ENCODE measurements at regions not wholly inside any gene's neighbourhood (a gene's known extent, or its start where the extent isn't known, plus 50 kb on each side); places are given as distances from the start of the nearest gene placed in this dataset.

DNA sequence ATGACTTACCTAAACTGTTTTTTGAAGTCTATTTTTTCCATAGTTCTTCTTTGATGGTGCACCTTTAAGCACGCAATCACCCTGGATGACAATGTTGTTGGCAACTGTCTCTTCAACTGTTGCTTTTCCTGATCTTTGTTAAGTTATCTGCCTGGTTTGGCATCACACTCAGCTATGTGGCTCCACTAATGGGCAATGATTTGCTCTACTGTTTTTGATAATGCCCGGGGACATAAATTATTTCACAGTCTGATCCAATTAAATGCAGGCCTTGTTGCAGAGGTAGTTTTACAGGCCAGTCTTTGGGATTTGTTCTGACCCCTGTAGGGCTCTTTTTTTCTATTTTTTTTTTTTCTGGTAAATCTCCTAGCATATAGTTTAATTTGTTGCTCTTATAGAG, 436.3 kb downstream of the ZNF385D start:
- peaks cover 0 to 4% (median 0%) of the 10 kb centered on the region in 7 donors for H3K9me3 Mint-ChIP-seq
- no peak for DNase-seq

DNA sequence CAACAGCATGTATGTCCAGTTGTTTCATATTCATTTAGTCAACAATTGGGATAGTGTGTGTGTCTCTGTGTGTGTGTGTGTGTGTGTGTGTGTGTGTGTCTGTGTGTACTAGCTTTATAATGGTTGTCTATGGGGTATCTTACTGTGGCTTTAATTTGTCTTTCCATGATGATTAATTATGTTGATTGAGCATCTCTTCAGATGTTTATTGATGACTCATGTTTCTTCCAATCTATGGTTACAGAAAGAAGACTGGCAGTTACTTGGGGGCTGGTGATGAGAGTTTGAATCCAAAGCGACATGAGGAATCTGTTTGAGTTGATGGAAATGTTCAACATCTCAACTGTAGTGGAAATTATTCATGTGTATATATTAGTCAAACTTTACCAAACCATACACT, 440.1 kb downstream of the ZNF385D start:
- Mint-ChIP-seq H3K36me3 (no peaks in the 10 kb centered on the region), H3K27ac (peak overlapping the region in 1 of 7 donors; percentile 27), H3K9me3 (peaks cover 0 to 10% (median 5%) of the 10 kb centered on the region in 7 donors), H3K4me3 (no peak overlapping the region), H3K4me1 (no peaks in the 10 kb centered on the region), H3K27me3 (ENCODE audit: low read depth in 3 of 3) (peaks cover 0 to 6% (median 0%) of the 10 kb centered on the region in 3 donors)
- Histone ChIP-seq H3K4me2 (replicated peaks; ENCODE audit: extremely low read depth, low read length, poor library complexity, severe bottlenecking) (no peak overlapping the region), H4K20me1 (ENCODE audit: insufficient read depth, low read length) (no peaks in the 10 kb centered on the region), H3K4me3 (replicated peaks in 1 of 3; ENCODE audit: low read depth in 2 of 3, low read length in 3 of 3) (no peak overlapping the region), H3K27ac (ENCODE audit: low read depth in 1 of 2, low read length in 2 of 2) (no peak overlapping the region), H2AFZ (ENCODE audit: insufficient read depth, low read depth, low read length, poor library complexity, severe bottlenecking) (no peak overlapping the region), H3K79me2 (ENCODE audit: insufficient read depth, low read length) (no peaks in the 10 kb centered on the region), H3K9ac (ENCODE audit: insufficient read depth, low read length, poor library complexity, severe bottlenecking) (no peak overlapping the region), H3K27me3 (ENCODE audit: control insufficient read depth in 2 of 2, insufficient read depth in 2 of 2, low read length in 2 of 2) (no peaks in the 10 kb centered on the region), H3K4me1 (ENCODE audit: control insufficient read depth in 1 of 2, insufficient read depth in 2 of 2, low read length in 2 of 2) (no peaks in the 10 kb centered on the region), H3K9me3 (replicated peaks in 1 of 2; ENCODE audit: control insufficient read depth in 1 of 2, insufficient read depth in 1 of 2, low read length in 2 of 2) (peaks cover 0 to 6% of the 10 kb centered on the region in 2 donors), H3K36me3 (replicated peaks in 1 of 2; ENCODE audit: control insufficient read depth in 1 of 2, insufficient read depth in 2 of 2, low read length in 2 of 2) (no peaks in the 10 kb centered on the region)
- TF ChIP-seq, protein P1, sequence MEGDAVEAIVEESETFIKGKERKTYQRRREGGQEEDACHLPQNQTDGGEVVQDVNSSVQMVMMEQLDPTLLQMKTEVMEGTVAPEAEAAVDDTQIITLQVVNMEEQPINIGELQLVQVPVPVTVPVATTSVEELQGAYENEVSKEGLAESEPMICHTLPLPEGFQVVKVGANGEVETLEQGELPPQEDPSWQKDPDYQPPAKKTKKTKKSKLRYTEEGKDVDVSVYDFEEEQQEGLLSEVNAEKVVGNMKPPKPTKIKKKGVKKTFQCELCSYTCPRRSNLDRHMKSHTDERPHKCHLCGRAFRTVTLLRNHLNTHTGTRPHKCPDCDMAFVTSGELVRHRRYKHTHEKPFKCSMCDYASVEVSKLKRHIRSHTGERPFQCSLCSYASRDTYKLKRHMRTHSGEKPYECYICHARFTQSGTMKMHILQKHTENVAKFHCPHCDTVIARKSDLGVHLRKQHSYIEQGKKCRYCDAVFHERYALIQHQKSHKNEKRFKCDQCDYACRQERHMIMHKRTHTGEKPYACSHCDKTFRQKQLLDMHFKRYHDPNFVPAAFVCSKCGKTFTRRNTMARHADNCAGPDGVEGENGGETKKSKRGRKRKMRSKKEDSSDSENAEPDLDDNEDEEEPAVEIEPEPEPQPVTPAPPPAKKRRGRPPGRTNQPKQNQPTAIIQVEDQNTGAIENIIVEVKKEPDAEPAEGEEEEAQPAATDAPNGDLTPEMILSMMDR (IDR thresholded peaks at IDR 0.05): no peak
- DNase-seq: no peak
- WGBS (ENCODE audit: insufficient coverage): no CpG with 5 or more reads among the region's 1 CpG
- intact Hi-C loops (cut with micrococcal nuclease): no loop called here

More for the DNA sequence above, 436.3 kb downstream of the ZNF385D start:
- Histone ChIP-seq H3K9me3 (replicated peaks in 1 of 2; ENCODE audit: control insufficient read depth in 1 of 2, insufficient read depth in 1 of 2, low read length in 2 of 2) (peaks cover 4 to 6% of the 10 kb centered on the region in 2 donors), H3K4me1 (ENCODE audit: control insufficient read depth in 1 of 2, insufficient read depth in 2 of 2, low read length in 2 of 2) (no peaks in the 10 kb centered on the region), H3K4me2 (replicated peaks; ENCODE audit: extremely low read depth, low read length, poor library complexity, severe bottlenecking) (no peak overlapping the region), H3K9ac (ENCODE audit: insufficient read depth, low read length, poor library complexity, severe bottlenecking) (no peak overlapping the region), H3K27ac (ENCODE audit: low read depth in 1 of 2, low read length in 2 of 2) (no peak overlapping the region), H2AFZ (ENCODE audit: insufficient read depth, low read depth, low read length, poor library complexity, severe bottlenecking) (no peak overlapping the region), H4K20me1 (ENCODE audit: insufficient read depth, low read length) (no peaks in the 10 kb centered on the region), H3K27me3 (ENCODE audit: control insufficient read depth in 2 of 2, insufficient read depth in 2 of 2, low read length in 2 of 2) (no peaks in the 10 kb centered on the region), H3K79me2 (ENCODE audit: insufficient read depth, low read length) (no peaks in the 10 kb centered on the region), H3K36me3 (replicated peaks in 1 of 2; ENCODE audit: control insufficient read depth in 1 of 2, insufficient read depth in 2 of 2, low read length in 2 of 2) (no peaks in the 10 kb centered on the region), H3K4me3 (replicated peaks in 1 of 3; ENCODE audit: low read depth in 2 of 3, low read length in 3 of 3) (no peak overlapping the region)
- Mint-ChIP-seq H3K27me3 (ENCODE audit: low read depth in 3 of 3) (peaks cover 0 to 2% (median 0%) of the 10 kb centered on the region in 3 donors), H3K36me3 (no peaks in the 10 kb centered on the region), H3K4me1 (no peaks in the 10 kb centered on the region), H3K4me3 (no peak overlapping the region), H3K27ac (no peak overlapping the region)
- intact Hi-C loops (cut with micrococcal nuclease): no loop called here
- 43% methylated on average over 1 of the region's 2 CpGs for WGBS (ENCODE audit: insufficient coverage)
- TF ChIP-seq, protein P1 (IDR thresholded peaks at IDR 0.05): no peak

Data from CD14-positive monocyte (primary cell).